HG03520 (cell line): ENCODE measurements at regions not wholly inside any gene's neighbourhood (a gene's known extent, or its start where the extent isn't known, plus 50 kb on each side); places are given as distances from the start of the nearest gene placed in this dataset.

ENCODE experiments used
- ATAC-seq: cut with Tn5 transposase; IDR thresholded peaks from one replicate; pipeline ENCODE4 v1.9.1; 2021; ENCODE audit warnings: mild to moderate bottlenecking, moderate library complexity; ENCODE audit not compliant: unreplicated experiment

DNA sequence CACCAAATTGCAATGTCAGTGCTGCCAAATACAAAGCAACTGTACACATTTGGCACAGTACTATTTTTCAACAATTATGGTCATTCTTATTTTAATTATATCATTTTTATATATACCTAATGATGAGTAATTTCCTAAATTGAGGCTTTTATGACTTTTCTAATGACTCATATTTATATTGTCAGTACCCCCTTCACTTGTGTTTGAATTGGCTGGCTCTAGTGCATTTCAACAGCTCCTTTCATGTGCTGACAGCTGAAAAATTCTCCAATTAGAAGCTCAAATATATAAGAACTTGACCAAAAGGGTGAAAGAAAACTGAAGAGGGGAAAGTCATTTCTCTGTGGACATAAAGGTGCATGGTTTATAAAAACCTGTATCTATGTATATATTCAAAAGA, 263.3 kb downstream of the SLITRK1 start:
- no peak for ATAC-seq

DNA sequence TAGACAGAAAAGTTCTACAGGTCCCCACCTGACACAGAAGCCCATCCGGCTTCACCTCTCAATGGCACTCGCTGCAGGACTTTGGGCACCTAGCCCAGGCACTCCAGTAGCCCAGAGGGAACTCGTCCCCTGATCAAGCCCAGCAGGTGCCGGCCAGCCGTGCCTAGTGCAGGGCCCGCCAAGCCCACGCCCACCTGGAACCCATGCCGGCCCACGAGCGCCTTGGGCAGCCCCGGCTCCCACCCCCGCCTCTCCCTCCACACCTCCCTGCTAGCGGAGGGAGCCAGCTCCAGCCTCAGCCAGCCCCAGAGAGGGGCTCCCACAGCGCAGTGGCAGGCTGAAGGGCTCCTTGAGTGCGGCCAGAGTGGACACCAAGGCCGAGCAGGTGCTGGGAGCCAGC, 268.8 kb downstream of the SLITRK1 start:
- ATAC-seq: no peak

DNA sequence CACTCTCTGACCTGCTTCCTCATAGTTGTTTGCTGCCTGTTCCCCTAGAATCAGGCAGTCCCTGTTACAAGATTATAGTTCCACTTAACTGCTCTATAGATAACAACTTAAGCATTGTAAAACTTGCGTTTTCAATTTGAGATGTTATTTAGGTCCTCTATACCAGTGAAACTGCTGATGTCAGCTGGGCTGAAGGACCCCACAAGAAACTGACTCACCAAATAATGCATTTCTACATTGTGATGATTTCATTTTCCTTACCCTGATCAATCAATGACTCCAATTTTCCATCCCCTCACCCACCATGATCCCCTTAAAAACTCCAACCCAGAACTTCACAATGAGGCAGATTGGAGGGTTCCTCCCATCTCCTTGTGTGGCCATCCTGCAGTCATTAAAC, 280.7 kb downstream of the SLITRK1 start:
- ATAC-seq: no peak

DNA sequence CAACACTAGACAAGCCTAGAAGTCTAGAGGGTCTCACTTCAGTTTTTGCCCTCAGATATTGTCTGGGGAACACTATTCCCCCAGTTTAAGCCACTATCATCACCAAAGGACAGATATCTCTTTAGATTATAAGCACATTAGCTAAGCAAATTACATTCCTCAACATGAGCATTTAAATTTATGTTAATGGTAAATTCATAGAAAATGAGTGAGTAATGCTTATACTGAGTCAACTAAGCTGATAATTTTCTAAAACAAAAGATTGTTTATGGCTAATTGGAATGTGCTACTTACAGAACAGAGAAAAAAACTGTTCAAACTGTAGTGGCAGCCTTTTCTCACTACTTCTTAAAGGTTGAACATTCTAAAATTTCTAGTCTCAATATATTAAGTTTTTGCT, 290.2 kb downstream of the SLITRK1 start:
- no peak for ATAC-seq

DNA sequence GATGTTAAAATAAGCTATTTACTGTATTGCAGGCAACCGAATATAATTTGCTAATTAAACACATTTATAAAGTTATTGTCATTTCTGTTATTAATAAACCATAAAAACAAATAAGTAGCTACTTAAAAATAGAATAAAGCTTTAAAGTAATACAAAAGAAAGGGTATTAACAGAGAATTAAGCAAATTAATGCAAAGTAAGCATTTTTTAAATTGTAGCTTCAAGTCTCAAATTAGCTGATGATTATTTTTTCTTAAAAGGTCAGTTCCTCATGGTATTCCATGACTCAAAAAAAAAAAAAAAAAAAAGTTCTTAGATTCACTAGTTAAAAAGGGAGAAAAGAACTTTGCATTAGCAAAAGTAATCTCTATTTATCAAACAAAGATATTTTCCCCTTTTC, 292.5 kb downstream of the SLITRK1 start:
- ATAC-seq: no peak

DNA sequence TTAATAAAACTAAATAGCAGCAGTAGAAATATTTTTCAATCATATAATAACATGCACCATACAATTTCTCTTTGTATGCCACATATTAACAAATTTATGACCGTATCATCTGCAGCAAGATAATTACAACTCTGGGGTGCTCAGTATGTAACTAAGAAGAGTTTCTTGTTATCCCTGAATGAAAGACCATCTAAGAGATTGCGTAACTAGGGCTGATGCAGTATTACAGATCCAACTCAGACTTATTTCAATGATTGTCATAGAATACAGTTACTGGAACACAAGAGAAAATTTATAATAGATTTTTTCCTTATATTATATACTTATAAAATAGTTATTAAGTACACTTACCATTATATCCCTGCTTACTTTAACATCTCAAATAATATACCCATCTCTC, 305.1 kb downstream of the SLITRK1 start:
- no peak for ATAC-seq

DNA sequence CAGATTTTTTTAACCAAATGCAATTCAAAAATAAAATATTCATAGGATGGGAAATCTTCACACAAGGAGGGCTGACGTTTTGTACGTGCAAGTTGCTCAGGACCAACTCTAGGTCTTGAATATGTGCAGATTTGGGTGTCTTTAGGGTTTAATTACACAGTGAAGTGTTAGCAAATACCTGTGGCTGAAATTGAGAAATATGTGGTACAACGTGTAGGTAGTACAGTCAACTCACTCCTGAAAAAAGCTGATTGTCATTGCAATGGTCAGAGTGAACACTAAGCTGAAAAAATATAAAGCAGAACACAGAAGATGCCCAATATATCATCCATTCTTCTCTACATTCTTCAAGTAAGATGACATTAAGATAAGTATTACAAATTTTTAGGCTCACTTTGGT, 314.3 kb downstream of the SLITRK1 start:
- ATAC-seq: no peak

DNA sequence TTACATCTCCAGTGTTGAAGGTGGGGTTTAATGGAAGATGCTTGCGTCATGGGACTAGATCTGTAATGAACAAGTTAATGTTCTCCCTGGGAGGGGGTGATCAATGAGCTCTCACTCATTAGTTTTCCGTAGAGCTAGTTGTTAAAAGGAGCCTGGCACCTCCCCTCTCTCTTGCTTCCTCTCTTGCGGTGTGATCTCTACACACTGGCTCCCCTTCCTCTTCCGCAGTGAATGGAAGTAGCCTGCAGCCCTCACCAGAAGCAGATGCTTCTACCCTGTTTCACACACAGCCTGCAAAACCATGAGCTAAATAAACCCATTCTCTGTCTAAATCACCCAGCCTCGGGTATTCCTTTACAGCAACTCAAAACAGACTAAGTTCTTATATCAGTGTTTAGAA, 318.8 kb downstream of the SLITRK1 start:
- ATAC-seq: no peak

DNA sequence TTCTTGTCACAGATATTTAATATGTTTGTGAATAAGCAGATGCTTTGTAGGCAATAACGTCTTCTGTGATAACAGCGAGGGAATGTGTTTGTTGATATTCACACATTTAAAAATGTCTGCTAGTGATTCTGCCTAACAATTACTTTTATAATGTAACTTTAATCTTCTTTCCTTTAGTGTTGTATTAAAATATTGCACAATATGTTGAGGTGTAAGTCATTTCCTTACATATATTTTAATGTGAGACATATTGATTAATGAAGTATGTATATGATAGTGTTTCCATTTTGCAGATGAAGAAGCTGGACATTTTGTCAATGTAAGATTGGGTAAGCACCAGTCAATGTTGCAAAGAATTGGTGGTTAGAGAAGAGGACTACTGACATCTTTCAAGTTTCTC, 324.4 kb downstream of the SLITRK1 start:
- no peak for ATAC-seq

DNA sequence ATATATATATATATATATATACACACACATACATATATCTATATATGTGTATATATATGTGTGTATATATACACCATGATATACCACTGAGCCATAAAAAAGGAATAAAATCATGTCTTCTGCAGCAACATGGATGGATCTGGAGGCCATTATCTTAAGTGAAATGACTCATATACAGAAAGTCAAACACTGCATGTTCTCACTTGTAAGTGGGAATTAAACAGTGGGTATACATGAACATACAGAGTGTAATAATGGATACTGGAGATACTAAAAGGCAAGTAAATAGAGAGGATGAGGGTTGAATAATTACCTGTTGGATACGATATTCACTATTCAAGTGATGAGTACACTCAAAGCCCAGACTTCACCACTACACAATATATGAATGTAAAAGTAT, 332.6 kb downstream of the SLITRK1 start:
- ATAC-seq: no peak

DNA sequence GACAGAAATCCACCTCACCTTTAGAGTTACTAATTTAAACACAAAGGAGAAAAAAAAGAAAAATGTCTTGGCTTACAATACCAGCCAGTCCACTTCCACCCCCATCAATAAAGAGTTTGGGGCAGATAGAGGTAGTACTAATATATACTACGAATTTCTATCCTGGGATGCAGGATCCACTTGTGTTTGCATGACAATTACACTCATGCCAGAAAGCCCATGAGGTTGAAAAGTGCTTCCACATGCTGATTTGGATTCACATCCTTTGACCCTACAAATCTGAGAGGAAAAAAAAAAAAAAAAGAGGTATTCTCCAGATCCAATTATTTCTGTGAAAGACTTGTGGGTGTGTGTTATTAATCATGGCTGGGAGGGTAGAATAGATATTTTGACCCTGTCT, 335.2 kb downstream of the SLITRK1 start:
- ATAC-seq: no peak

DNA sequence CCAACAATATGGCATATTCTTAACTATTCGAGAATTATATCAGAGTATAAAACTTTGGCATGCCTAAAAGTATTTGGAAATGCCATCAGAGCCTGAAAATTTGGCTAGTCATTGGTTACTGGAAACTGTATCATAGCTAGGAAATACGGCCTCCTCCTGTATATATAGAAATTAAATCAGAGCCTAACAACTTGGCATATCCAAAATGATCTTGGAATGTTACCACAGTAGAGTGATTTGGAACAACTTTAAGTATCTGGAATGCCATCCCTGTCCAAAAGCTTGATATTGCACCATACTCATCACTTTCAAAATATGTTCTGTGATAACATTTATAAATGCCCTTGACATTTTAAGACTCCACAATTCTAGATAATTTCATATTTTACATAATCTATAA, 335.8 kb downstream of the SLITRK1 start:
- no peak for ATAC-seq

DNA sequence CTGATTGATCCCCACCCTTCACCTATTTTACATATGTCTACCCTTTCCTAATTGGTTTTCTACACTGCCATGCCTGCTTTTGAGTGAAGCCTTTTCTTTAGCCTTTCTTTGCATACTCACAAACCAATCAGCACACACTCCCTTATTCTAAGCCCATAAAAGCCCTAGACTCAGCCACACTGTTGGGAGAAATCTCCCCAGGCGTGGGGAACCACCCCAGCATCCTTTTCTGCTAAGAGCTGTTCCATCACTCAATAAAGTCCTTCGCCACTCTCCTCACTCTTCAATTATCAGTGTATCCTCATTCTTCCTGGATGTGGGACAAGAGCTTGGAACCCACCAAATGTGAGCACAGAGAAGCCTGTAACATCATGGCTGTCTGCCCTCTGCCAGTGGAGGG, 343.6 kb downstream of the SLITRK1 start:
- no peak for ATAC-seq

DNA sequence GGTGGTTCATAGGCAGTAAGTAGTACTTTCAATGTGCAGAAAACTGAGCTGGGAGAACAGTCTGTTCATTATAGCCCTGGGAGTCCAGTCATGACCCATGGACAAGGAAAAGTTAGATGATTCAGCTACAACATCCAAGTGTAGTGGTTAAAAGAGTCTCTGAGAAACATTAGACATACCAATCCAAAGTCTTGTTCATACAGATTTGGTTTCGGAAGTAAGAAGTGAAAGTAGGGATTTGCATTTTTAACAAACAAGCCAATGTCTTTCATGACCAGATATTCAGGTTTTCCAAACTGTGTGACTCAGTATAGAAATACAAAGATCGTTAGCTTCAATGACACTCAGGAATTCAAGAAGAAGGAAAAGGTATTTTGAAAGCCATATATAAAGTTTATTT, 345.3 kb downstream of the SLITRK1 start:
- ATAC-seq: no peak

DNA sequence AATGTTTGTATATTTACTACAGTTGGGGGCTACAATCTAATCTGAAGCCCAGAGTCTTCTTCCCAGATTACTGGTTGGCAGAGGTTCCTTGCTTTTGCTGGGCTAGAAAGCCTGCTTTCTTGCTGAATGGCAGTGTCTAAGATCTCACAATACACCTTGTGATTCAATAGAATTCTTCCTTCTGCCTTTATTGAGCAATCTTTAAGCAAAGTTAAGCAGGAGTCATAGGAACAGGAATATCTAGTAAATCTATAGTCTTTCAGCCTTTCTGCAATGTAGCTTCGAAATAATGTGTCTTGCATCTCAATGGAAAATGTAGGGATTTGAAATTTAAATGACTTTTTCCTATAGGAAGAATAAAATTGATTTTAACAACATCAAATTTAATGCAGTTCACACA, 346.1 kb downstream of the SLITRK1 start:
- ATAC-seq: no peak

DNA sequence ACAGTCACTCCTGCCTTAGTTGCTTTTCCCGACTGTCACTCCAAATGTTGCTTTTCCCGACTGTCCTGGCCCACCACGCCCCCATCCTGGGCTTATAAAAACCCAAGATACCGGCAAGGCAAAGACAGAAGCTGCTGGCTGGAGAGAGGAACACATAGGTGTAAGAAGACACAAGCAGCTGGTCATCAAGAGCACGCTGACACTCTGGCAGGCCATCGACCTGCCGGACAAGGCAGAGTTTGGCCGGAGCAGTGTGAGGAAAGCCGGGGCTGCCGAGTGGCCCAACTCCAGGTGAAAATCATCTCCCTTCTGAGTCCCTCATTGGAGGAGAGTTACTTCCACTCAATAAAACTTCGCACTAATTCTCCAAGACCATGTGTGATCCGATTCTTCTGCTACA, 349.5 kb downstream of the SLITRK1 start:
- ATAC-seq: no peak

DNA sequence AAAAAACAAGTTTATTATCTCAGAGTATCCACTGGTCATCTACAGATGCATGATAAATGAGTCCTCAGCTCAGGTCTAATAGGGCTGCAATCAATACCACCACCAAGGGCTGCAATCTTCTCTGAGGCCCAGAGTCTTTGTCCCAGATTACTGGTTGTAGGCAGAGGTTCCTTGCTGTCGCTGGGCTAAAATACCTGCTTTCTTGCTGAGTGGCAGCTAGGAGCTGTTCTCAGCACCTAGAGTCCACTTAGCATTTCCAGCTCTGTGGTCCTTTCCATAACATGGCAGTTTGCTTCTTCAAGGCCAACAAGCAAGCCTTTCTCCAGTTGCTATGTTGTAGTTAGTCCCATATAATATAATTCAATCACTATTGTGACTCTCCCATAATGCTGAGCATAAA, 351.3 kb downstream of the SLITRK1 start:
- no peak for ATAC-seq

DNA sequence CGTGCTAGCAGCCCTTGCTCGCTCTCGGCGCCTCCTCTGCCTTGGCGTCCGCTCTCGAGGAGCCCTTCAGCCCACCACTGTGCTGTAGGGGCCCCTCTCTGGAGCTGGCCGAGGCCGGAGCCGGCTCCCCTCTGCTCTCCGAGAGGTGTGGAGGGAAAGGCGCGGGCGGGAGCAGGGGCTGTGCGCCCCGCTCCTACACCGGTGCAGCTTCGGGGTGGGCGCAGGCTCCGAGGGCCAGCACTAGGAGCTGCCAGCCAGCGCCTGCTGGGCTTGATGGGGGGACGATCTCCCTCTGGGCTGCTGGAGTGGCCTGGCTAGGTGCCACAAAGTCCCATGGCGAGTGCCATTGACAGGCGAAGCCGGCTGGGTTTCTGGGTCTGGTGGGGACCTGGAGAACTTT, 365.5 kb downstream of the SLITRK1 start:
- ATAC-seq: no peak

DNA sequence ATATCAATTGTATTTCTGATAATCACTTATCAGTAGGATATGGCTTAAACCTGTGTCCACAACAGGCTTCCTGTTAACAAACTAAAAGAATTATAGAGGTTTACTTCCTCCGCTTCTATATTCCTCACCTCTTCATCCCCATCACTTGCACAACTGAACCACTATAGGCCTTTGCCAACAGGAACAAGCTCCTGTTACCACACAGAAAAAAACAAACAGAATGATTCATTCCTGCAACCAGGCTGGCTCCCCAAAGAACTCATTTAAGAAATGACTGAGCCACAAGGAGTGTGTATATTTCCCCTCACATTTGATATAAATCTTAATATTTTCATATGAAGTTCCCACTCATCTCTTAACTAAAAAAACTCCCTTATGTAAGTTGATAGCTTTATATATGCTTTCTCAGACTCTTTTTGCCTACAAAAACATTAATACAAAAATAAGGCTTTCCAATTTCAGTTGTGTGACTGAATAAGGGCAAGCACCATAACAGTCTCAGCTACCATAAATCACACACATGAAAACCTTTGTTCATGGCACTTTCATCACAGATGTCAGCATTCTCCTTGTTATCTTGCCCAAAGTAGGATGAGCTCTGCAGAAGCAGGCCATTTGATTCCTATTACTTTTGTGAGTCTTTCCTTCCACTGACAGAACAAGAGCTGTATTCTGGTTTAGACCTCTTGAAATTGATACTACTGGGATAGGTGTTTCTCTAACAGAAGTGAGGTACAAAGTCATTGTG, 366.8 kb downstream of the SLITRK1 start:
- no peak for ATAC-seq

DNA sequence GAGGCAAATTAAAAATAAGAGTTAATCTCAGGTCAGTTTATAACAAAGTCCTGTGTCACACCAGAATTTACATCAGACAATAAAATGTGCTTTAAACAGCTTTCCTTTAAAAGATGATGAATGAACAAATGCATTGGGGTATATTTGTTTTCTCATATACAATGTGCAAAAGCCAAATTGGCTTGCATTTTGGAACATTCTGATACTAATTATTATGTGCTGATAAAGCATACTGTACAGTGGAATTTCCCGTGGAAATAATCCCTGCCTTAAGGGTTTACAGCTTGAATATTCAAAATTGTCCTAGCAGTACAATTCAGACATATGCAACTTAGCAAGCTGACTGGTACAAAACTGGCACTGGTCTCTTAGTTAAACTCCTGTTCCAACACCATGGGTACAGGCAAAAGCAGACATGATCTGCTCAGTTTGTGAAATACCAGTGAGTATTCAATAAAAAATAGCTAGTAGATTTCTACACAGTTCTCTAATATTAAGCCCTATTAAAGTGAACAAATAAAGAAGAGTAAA, 373.4 kb downstream of the SLITRK1 start:
- no peak for ATAC-seq

DNA sequence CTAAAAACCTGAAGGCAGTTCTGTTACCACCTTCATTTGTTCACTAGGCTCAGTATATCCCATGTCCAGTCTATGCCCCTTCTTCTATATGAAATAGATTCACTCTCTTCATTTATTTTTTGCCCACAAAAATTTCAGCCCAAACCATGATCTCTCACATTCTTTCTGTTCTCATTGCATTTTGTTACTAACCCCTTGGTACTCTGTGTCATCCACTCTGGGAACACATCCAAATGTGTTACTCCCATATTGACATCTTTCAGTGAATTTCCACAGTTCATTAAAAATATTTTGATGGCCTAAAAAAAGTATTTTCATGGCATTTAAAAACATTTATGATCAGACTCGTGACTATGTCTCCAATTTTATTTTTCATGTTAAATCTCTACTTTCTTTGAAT, 378.9 kb downstream of the SLITRK1 start:
- no peak for ATAC-seq

DNA sequence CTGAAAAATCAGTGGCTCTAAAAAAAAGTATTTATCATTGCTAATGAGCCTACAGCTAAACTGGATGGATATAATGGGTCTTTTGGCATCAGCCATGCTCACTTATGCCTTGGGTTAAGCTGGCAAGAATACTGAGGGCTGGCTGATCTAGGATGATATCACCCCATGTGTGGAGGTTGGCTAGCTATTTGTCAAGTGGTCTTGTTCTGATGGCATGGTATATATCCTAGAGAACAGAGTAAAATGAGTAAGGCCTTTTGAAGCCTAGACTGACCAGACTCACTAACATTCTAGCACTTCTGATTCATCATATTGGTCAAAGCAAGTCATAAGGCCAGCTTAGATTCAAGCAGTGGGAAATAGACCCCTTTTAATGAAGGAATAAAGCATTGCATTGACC, 383.0 kb downstream of the SLITRK1 start:
- no peak for ATAC-seq
